NT2/D1 (cell line): ENCODE measurements at regions not wholly inside any gene's neighbourhood (a gene's known extent, or its start where the extent isn't known, plus 50 kb on each side); places are given as distances from the start of the nearest gene placed in this dataset.

Source experiments
- SUZ12 ChIP-seq: IDR thresholded peaks from 2 replicates; pipeline ENCODE4 v1.6.1; 2011; ENCODE audit not compliant: insufficient read length, insufficient read depth; ENCODE audit errors: extremely low read depth
- YY1 ChIP-seq: IDR thresholded peaks from 2 replicates; pipeline ENCODE4 v1.6.1; 2011; ENCODE audit not compliant: insufficient read length, insufficient read depth
- ZNF274 ChIP-seq: IDR thresholded peaks from 2 replicates; pipeline ENCODE4 v1.6.1; 2011; ENCODE audit warnings: mild to moderate bottlenecking, low read depth, low read length

- TF ChIP-seq ZNF274 = no peak
- TF ChIP-seq YY1 = no peak
- no peak for TF ChIP-seq SUZ12
Measured at GRCh38 chr12:19033244-19033643, 96.3 kb upstream of the PLEKHA5 start.
